K562 (cell line): ENCODE measurements at regions not wholly inside any gene's neighbourhood (a gene's known extent, or its start where the extent isn't known, plus 50 kb on each side); places are given as distances from the start of the nearest gene placed in this dataset.

Experiments
- EZH2 ChIP-seq: IDR thresholded peaks from 2 replicates; pipeline ENCODE4 v1.6.1; 2012; ENCODE audit warnings: low read depth, mild to moderate bottlenecking, inconsistent platforms, low read length, borderline replicate concordance
- KDM1A ChIP-seq, 2 experiments: fragments of 450-650 bp; IDR thresholded peaks; 2 replicates each; pipeline ENCODE4 v1.6.1; 2016; ENCODE audit warnings: mild to moderate bottlenecking in 2 of 2
- POLR2A ChIP-seq: fragments of 450-650 bp; conservative IDR thresholded peaks from 2 replicates; pipeline ENCODE4 v1.6.1; 2016
- RBM17 ChIP-seq: fragments of 200-400 bp; formaldehyde crosslinking; IDR thresholded peaks from 2 replicates; pipeline ENCODE4 v1.6.1; 2017; ENCODE audit warnings: low read depth, mild to moderate bottlenecking, low read length, borderline replicate concordance
- SPI1 ChIP-seq: IDR thresholded peaks from 2 replicates; pipeline ENCODE4 v1.6.1; 2011; ENCODE audit warnings: low read depth, low read length, control low read depth, borderline replicate concordance
- TCF3 ChIP-seq: sonication (generic); formaldehyde crosslinking; IDR thresholded peaks from 2 replicates; pipeline ENCODE4 v1.4.0; 2020; ENCODE audit warnings: mild to moderate bottlenecking, missing genetic modification reagents
- TCF7L2 ChIP-seq: fragments of 150-350 bp; IDR thresholded peaks from 2 replicates; pipeline ENCODE4 v1.6.1; 2016; ENCODE audit warnings: low read depth, mild to moderate bottlenecking, low read length, moderate library complexity
- YY1 ChIP-seq, 3 experiments: IDR thresholded peaks; 2 replicates each; pipeline ENCODE4 v1.6.1; 2011; ENCODE audit warnings: low read length in 2 of 3, mild to moderate bottlenecking in 2 of 3, moderate library complexity in 2 of 3, borderline replicate concordance in 1 of 3, control low read depth in 1 of 3, low read depth in 1 of 3; ENCODE audit not compliant: insufficient read depth in 3 of 3, insufficient replicate concordance in 2 of 3, control insufficient read depth in 1 of 3, insufficient read length in 1 of 3; ENCODE audit errors: extremely low read depth in 1 of 3
- ZFX ChIP-seq: sonication (generic); formaldehyde crosslinking; IDR thresholded peaks from 2 replicates; pipeline ENCODE4 v1.8.0; 2022; ENCODE audit warnings: mild to moderate bottlenecking, missing genetic modification reagents, moderate library complexity
- ZNF3 ChIP-seq: fragments of 250-450 bp; sonication (Bioruptor Pico); IDR thresholded peaks from 2 replicates; pipeline ENCODE4 v1.5.0; 2021; ENCODE audit warnings: mild to moderate bottlenecking, moderate library complexity

GRCh38 chr2:19807866-19808265 is 93.9 kb downstream of the TTC32 start:
- TF ChIP-seq SPI1 (no peak), TCF3 (CRISPR knock-in tag) (no peak), TCF7L2 (no peak), KDM1A (IDR thresholded peaks at IDR 0.05) (no peak), YY1 (IDR thresholded peaks at IDR 0.05; ENCODE audit: borderline replicate concordance in 1 of 3, control insufficient read depth in 1 of 3, extremely low read depth in 1 of 3, insufficient read depth in 3 of 3, insufficient read length in 1 of 3, insufficient replicate concordance in 2 of 3, low read depth in 1 of 3, low read length in 2 of 3) (no peak), ZFX (CRISPR knock-in tag) (no peak), EZH2 (no peak), POLR2A (no peak), RBM17 (no peak), ZNF3 (no peak)
